ENCODE measurements at regions not wholly inside any gene's neighbourhood (a gene's known extent, or its start where the extent isn't known, plus 50 kb on each side); places are given as distances from the start of the nearest gene placed in this dataset.

- no peak for TF ChIP-seq CTCF (conservative IDR thresholded peaks at IDR 0.05; ENCODE audit: low read depth in 2 of 2)
- TF ChIP-seq POLR2AphosphoS5 (IDR thresholded peaks at IDR 0.05; ENCODE audit: low read depth), result no peak
- TF ChIP-seq EZH2 (IDR thresholded peaks at IDR 0.05; ENCODE audit: low read depth, unreplicated experiment), result no peak
- no peak for TF ChIP-seq CREB1 (CRISPR knock-in tag; IDR thresholded peaks at IDR 0.05; ENCODE audit: low read depth)
- TF ChIP-seq EZH2phosphoT487 (IDR thresholded peaks at IDR 0.05; ENCODE audit: unreplicated experiment), result no peak
- TF ChIP-seq JUNB (IDR thresholded peaks at IDR 0.05; ENCODE audit: unreplicated experiment), result no peak
- TF ChIP-seq REST (IDR thresholded peaks at IDR 0.05; ENCODE audit: unreplicated experiment), result no peak
- TF ChIP-seq ETS1 (IDR thresholded peaks at IDR 0.05), result no peak
- TF ChIP-seq ZNF462 (CRISPR knock-in tag; IDR thresholded peaks at IDR 0.05), result no peak
- TF ChIP-seq ZNF114 (CRISPR knock-in tag; IDR thresholded peaks at IDR 0.05), result no peak
- no peak for TF ChIP-seq ZNF331 (CRISPR knock-in tag; IDR thresholded peaks at IDR 0.05; ENCODE audit: low read depth)
Measured at GRCh38 chr5:4156153-4156552, 560.5 kb downstream of the IRX1 start.

Measured in GM23338 (cell line).